ENCODE measurements at regions not wholly inside any gene's neighbourhood (a gene's known extent, or its start where the extent isn't known, plus 50 kb on each side); places are given as distances from the start of the nearest gene placed in this dataset.
"Not testable (repeated sequence)": the region's sequence is repeated elsewhere in the genome, so short reads cannot be mapped to it uniquely, and the experiment has no call there.

DNA sequence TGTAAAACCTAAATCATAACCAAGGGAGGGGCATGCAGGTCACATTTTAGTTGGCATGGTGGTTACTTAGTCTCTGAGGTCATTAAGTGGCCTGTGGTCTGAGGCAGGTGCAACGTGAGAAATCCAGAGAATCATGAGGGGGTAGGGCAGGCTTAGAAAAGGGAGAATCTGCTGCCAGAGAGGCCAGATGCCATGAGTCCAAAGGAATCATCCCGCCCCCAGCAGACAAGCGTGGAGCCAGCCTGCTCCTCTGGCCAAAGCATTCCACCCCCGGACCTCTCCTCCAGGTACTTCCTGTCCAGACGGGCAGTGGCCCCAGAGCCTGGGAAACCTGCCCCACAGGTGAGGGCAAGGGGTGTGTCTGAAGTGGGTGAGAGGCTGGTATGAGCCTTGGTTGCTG, 196.4 kb upstream of the ZNF32 start:
- TF ChIP-seq, protein P1, sequence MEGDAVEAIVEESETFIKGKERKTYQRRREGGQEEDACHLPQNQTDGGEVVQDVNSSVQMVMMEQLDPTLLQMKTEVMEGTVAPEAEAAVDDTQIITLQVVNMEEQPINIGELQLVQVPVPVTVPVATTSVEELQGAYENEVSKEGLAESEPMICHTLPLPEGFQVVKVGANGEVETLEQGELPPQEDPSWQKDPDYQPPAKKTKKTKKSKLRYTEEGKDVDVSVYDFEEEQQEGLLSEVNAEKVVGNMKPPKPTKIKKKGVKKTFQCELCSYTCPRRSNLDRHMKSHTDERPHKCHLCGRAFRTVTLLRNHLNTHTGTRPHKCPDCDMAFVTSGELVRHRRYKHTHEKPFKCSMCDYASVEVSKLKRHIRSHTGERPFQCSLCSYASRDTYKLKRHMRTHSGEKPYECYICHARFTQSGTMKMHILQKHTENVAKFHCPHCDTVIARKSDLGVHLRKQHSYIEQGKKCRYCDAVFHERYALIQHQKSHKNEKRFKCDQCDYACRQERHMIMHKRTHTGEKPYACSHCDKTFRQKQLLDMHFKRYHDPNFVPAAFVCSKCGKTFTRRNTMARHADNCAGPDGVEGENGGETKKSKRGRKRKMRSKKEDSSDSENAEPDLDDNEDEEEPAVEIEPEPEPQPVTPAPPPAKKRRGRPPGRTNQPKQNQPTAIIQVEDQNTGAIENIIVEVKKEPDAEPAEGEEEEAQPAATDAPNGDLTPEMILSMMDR (conservative IDR thresholded peaks at IDR 0.05), result no peak
- TF ChIP-seq ZFX (IDR thresholded peaks at IDR 0.05), result no peak
- no peak overlapping the region for H3K27ac ChIP-seq

DNA sequence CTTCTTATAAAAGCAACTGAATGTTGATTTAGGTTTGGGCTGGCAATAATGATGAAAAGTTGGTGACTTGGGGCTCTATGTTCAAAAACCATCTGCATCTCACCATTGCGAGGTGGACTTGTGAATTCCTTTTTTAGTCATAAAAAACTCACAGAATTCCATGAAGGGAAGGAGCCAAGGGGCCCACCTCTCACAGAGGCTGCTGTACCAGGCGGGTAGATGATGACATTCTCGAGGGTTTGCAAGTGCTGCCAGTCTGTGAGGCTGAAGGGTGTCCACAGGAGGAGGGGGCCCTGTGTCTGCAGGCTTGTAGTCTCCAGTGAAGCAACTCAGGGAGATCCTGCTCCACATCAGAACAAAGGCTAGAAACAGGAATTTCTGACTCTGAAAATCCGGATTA, 195.5 kb upstream of the ZNF32 start:
- TF ChIP-seq, protein P1 (conservative IDR thresholded peaks at IDR 0.05), result no peak
- TF ChIP-seq ZFX (IDR thresholded peaks at IDR 0.05), result no peak
- no peak overlapping the region for H3K27ac ChIP-seq

DNA sequence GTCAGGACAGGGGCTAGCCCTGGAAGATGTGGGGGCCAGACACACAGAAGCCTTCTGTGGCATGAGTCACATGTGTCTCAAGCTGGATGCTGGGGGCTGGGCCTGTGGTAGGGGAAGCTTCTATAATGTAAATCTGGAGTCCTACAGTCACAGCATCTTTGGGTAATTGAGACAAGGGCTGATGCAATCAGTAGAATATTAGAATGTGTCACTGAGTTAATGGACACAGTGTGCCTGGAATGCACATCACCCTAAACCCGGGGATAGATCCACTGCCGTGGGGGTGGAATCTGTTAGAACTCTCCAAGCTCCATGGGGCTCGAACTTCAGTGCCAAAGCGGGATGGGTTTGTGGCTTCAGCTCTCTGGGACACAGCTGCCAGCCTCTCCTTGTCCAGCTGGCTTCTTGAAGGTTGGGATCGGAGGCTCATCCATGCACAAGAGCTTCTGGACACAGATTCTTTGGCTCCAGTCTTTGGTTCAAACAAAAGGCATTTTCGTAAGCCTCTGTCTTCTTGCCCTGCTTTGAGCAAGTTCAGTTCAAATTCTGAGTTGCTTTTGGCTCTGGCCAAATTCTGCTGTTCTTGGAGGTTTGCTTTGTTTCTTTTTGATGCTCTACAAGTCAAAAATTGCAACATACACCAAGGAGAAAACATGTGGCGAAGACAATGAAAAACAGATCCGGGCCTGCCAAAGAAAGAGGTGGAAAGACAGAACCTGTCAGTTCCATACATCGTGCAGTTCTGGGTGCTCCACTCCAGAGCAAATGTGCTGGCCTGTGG, 194.8 kb upstream of the ZNF32 start:
- no peak for TF ChIP-seq ZFX (IDR thresholded peaks at IDR 0.05)
- TF ChIP-seq, protein P1 (conservative IDR thresholded peaks at IDR 0.05), result no peak
- H3K27ac ChIP-seq, result no peak overlapping the region

DNA sequence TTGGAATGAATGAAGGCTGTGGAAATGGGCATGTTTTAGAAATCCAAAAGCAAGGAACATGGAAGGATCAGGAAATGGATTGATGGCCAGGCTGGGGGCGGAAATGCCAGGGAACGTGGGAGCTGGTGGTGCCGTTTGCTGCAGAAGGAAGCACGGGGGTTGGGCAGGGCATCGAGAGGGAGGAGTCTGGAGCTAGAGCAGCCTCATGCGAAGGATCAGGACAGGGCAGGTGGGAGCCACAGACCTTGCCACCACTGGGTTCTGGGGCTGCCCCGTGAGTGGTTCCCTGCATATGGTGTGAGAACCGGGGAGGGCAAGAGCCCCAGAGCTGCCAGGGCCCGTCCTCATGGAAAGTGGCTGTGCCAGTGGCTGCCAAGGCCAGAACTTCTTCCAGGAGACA, 193.8 kb upstream of the ZNF32 start:
- H3K27ac ChIP-seq, result no peak overlapping the region
- TF ChIP-seq, protein P1 (conservative IDR thresholded peaks at IDR 0.05), result no peak
- TF ChIP-seq ZFX (IDR thresholded peaks at IDR 0.05), result no peak

DNA sequence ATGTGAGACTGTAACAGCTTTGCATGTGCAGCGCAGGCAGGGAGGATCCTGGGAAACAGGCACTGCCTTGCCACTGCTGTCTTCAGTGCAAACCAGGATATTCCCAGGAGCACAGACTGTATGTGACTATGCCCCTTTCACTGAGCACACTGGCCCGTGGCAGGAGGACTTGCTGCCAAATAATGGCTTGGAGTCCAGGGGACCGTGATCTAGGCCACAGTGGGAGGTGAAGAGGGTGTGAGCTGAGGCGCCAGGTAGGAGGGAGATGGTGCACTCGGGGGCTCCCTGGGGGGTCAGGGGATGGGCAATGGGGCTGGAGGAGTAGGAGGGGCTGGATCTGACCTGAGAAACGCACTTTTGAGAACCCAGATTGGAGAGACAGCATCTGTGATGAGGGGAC, 193.4 kb upstream of the ZNF32 start:
- no peak for TF ChIP-seq ZFX (IDR thresholded peaks at IDR 0.05)
- TF ChIP-seq, protein P1 (conservative IDR thresholded peaks at IDR 0.05), result no peak
- H3K27ac ChIP-seq, result no peak overlapping the region

DNA sequence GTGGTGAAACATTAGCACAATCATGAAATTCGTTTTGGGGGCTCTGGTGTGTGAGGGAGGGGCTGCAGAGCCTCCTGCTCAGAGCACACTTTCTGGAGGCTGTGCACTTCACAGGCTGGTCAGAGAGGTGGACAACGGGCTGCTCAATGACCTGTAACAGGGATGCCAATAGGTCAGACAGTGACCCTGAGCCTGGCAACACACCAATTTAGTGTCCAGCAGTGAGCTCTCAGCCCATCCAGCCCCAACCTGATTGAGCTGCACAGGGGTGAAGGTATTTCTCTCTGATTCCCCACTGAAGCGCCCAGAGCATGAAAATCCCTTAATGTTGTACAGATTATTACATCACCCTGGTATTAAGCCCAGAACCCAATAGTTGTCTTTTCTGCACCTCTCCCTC, 191.3 kb upstream of the ZNF32 start:
- TF ChIP-seq, protein P1 (conservative IDR thresholded peaks at IDR 0.05), result no peak
- TF ChIP-seq ZFX (IDR thresholded peaks at IDR 0.05), result no peak
- H3K27ac ChIP-seq, result no peak overlapping the region

DNA sequence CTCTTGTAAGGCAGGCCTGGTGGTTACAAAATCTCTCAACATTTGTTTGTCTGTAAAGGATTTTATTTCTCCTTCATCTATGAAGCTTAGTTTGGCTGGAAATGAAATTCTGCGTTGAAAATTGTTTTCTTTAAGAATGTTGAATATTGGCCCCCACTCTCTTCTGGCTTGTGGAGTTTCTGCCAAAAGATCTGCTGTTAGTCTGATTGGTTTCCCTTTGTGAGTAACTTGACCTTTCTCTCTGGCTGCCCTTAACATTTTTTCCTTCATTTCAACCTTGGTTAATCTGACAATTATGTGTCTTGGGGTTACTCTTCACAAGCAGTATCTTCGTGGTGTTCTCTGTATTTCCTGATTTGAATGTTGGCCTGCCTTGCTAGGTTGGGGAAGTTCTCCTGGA, 186.1 kb upstream of the ZNF32 start:
- not testable (repeated sequence) for H3K27ac ChIP-seq

DNA sequence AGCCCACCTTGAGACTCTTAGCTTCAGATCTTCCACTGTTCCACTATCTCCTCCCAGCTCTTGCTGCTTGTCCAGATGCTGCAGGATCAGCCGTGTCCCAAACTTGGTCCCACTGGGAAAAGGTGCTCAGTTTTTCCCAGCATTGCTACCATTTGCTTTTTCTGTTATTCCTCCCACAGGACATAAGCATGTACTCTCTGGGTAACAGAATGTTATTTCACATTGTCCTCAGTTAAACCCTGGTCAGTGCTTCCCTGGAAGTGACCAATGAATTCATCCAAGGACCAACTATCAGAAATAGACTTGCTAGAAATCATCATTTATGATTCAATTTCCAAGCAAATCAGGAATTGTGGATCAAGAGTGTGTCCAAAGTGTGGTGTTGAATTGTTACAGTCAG, 179.2 kb upstream of the ZNF32 start:
- H3K27ac ChIP-seq, result no peak overlapping the region
- TF ChIP-seq, protein P1 (conservative IDR thresholded peaks at IDR 0.05), result no peak
- no peak for TF ChIP-seq ZFX (IDR thresholded peaks at IDR 0.05)
